Keratinocyte (primary cell): ENCODE measurements at regions not wholly inside any gene's neighbourhood (a gene's known extent, or its start where the extent isn't known, plus 50 kb on each side); places are given as distances from the start of the nearest gene placed in this dataset.

Source experiments
- CTCF ChIP-seq, 3 experiments: IDR thresholded peaks in 1 of 3; conservative IDR thresholded peaks in 1 of 3; optimal IDR thresholded peaks in 1 of 3; 2 replicates in 2 of 3; 3 replicates in 1 of 3; pipeline versions ENCODE3 to v1.5.1; 2011; ENCODE audit warnings: low read length in 3 of 3, mild to moderate bottlenecking in 3 of 3, moderate library complexity in 2 of 3, control low read depth in 1 of 3, inconsistent platforms in 1 of 3; ENCODE audit not compliant: insufficient read depth in 2 of 3; ENCODE audit errors: extremely low read depth in 1 of 3
- EZH2 ChIP-seq: IDR thresholded peaks from one replicate; pipeline ENCODE4 v1.6.1; 2012; ENCODE audit warnings: inconsistent platforms, mild to moderate bottlenecking, low read length, moderate library complexity

GRCh38 chr1:222462601-222463000 lies 85.3 kb downstream of the HHIPL2 start:
- TF ChIP-seq EZH2 (no peak), CTCF (optimal IDR thresholded peaks at IDR 0.05 in 1 of 3, IDR thresholded peaks at IDR 0.05 in 1 of 3, conservative IDR thresholded peaks at IDR 0.05 in 1 of 3; ENCODE audit: extremely low read depth in 1 of 3, insufficient read depth in 2 of 3, low read length in 3 of 3) (no peak)
